GM12878 (cell line): ENCODE measurements at regions not wholly inside any gene's neighbourhood (a gene's known extent, or its start where the extent isn't known, plus 50 kb on each side); places are given as distances from the start of the nearest gene placed in this dataset.

ENCODE experiments used
- CEBPZ ChIP-seq: fragments of 150-350 bp; IDR thresholded peaks from 2 replicates; pipeline ENCODE4 v1.6.1; 2016; ENCODE audit warnings: low read depth, low read length
- HDAC6 ChIP-seq: fragments of 200-600 bp; sonication (generic); IDR thresholded peaks from one replicate; pipeline ENCODE4 v1.8.0; 2017; ENCODE audit warnings: antibody characterized with exemption; ENCODE audit not compliant: unreplicated experiment
- KLF5 ChIP-seq: fragments of 450-650 bp; IDR thresholded peaks from 2 replicates; pipeline ENCODE4 v1.6.1; 2014; ENCODE audit warnings: mild to moderate bottlenecking; ENCODE audit not compliant: partially characterized antibody
- LARP7 ChIP-seq: fragments of 450-650 bp; IDR thresholded peaks from 2 replicates; pipeline ENCODE4 v1.6.1; 2017; ENCODE audit warnings: mild to moderate bottlenecking
- POLR2AphosphoS5 ChIP-seq: IDR thresholded peaks from 2 replicates; pipeline ENCODE4 v1.6.1; 2011; ENCODE audit warnings: mild to moderate bottlenecking, low read length, inconsistent platforms
- RAD21 ChIP-seq: IDR thresholded peaks from 2 replicates; pipeline ENCODE4 v1.6.1; 2011; ENCODE audit warnings: mild to moderate bottlenecking, low read depth, low read length, moderate library complexity; ENCODE audit not compliant: insufficient read depth
- RELA ChIP-seq: fragments of 450-650 bp; IDR thresholded peaks from 2 replicates; pipeline ENCODE4 v1.8.0; 2014; ENCODE audit warnings: borderline replicate concordance; ENCODE audit not compliant: partially characterized antibody
- SUPT20H ChIP-seq: IDR thresholded peaks from 2 replicates; pipeline ENCODE4 v1.6.1; 2011; ENCODE audit warnings: low read depth, mild to moderate bottlenecking, low read length, moderate library complexity, borderline replicate concordance; ENCODE audit not compliant: control insufficient read depth
- ZBTB4 ChIP-seq: fragments of 450-650 bp; formaldehyde crosslinking; IDR thresholded peaks from 2 replicates; pipeline ENCODE4 v1.4.0; 2022; ENCODE audit warnings: mild to moderate bottlenecking, moderate library complexity
- ZBTB40 ChIP-seq: fragments of 450-650 bp; IDR thresholded peaks from 2 replicates; pipeline ENCODE4 v1.6.1; 2016; ENCODE audit warnings: mild to moderate bottlenecking, moderate library complexity, borderline replicate concordance

GRCh38 chr2:128388499-128388941 lies 69.9 kb upstream of the HS6ST1 start (continued):
- no peak for TF ChIP-seq ZBTB40
- TF ChIP-seq KLF5, result no peak
- TF ChIP-seq SUPT20H, result no peak
- no peak for TF ChIP-seq HDAC6
- TF ChIP-seq LARP7, result no peak
- no peak for TF ChIP-seq CEBPZ
- TF ChIP-seq ZBTB4 (CRISPR knock-in tag), result no peak
- TF ChIP-seq RAD21, result no peak
- no peak for TF ChIP-seq POLR2AphosphoS5
- TF ChIP-seq RELA, result no peak
- TF ChIP-seq, all 136 proteins: peak for 0
